H9 (cell line): ENCODE measurements at regions not wholly inside any gene's neighbourhood (a gene's known extent, or its start where the extent isn't known, plus 50 kb on each side); places are given as distances from the start of the nearest gene placed in this dataset.

Experiments
- DNase-seq: peaks from one replicate; pipeline ENCODE4 v3.0.0-alpha.2; 2017
- H2AFZ ChIP-seq: one replicate; pipeline ENCODE4 v1.6.1; 2013; ENCODE audit warnings: mild to moderate bottlenecking, low read length, control low read depth, moderate library complexity
- H2AK5ac ChIP-seq: 2 replicates; pipeline ENCODE4 v1.6.1; 2013; ENCODE audit warnings: low read length, control low read depth, mixed read lengths; ENCODE audit not compliant: insufficient read length
- H2BK120ac ChIP-seq: one replicate; pipeline ENCODE4 v1.6.1; 2013; ENCODE audit warnings: low read depth, mild to moderate bottlenecking, low read length, control low read depth, inconsistent platforms; ENCODE audit not compliant: poor library complexity, severe bottlenecking
- H2BK12ac ChIP-seq: 2 replicates; pipeline ENCODE4 v1.6.1; 2013; ENCODE audit warnings: low read length, control low read depth, mixed read lengths, low read depth; ENCODE audit not compliant: insufficient read length
- H2BK15ac ChIP-seq: 2 replicates; pipeline ENCODE4 v1.6.1; 2013; ENCODE audit warnings: low read depth, low read length, control low read depth
- H2BK20ac ChIP-seq: one replicate; pipeline ENCODE4 v1.6.1; 2013; ENCODE audit warnings: low read depth, mild to moderate bottlenecking, low read length, control low read depth, inconsistent platforms; ENCODE audit not compliant: poor library complexity, severe bottlenecking
- H2BK5ac ChIP-seq: 2 replicates; pipeline ENCODE4 v1.6.1; 2013; ENCODE audit warnings: low read length, control low read depth, mixed read lengths; ENCODE audit not compliant: insufficient read length
- H3K14ac ChIP-seq: 2 replicates; pipeline ENCODE4 v1.6.1; 2013; ENCODE audit warnings: low read length, control low read depth; ENCODE audit not compliant: insufficient read depth
- H3K18ac ChIP-seq: 2 replicates; pipeline ENCODE4 v1.6.1; 2013; ENCODE audit warnings: low read depth, mild to moderate bottlenecking, mixed read lengths, low read length, control low read depth; ENCODE audit not compliant: insufficient read length
- H3K23ac ChIP-seq: 2 replicates; pipeline ENCODE4 v1.6.1; 2013; ENCODE audit warnings: low read length, control low read depth, mixed read lengths, low read depth; ENCODE audit not compliant: insufficient read length
- H3K23me2 ChIP-seq: 2 replicates; pipeline ENCODE4 v1.6.1; 2013; ENCODE audit warnings: low read depth, mild to moderate bottlenecking, mixed read lengths, low read length, control low read depth; ENCODE audit not compliant: insufficient read length, poor library complexity, severe bottlenecking
- H3K27ac ChIP-seq: 2 replicates; pipeline ENCODE4 v1.5.1; 2013; ENCODE audit warnings: low read length, control low read depth, mixed read lengths, low read depth; ENCODE audit not compliant: insufficient read length
- H3K27me3 ChIP-seq: 2 replicates; pipeline ENCODE4 v1.6.1; 2013; ENCODE audit warnings: low read length, control low read depth, inconsistent platforms; ENCODE audit not compliant: insufficient read depth
- H3K4ac ChIP-seq: 2 replicates; pipeline ENCODE4 v1.6.1; 2013; ENCODE audit warnings: low read depth, mild to moderate bottlenecking, control low read depth, inconsistent platforms, low read length, moderate library complexity
- H3K4me1 ChIP-seq: 2 replicates; pipeline ENCODE4 v1.6.1; 2013; ENCODE audit warnings: low read length, control low read depth, inconsistent platforms; ENCODE audit not compliant: insufficient read depth
- H3K4me2 ChIP-seq: 2 replicates; pipeline ENCODE4 v1.6.1; 2013; ENCODE audit warnings: low read length, control low read depth, mixed read lengths; ENCODE audit not compliant: insufficient read length, insufficient read depth
- H3K56ac ChIP-seq: 2 replicates; pipeline ENCODE4 v1.6.1; 2013; ENCODE audit warnings: low read depth, mild to moderate bottlenecking, mixed read lengths, low read length, control low read depth; ENCODE audit not compliant: insufficient read length
- H3K79me1 ChIP-seq: 2 replicates; pipeline ENCODE4 v1.6.1; 2013; ENCODE audit warnings: low read depth, mild to moderate bottlenecking, moderate library complexity, low read length, control low read depth, inconsistent platforms; ENCODE audit not compliant: insufficient read depth, poor library complexity, severe bottlenecking
- H3K79me2 ChIP-seq: 2 replicates; pipeline ENCODE4 v1.6.1; 2013; ENCODE audit warnings: low read length, control low read depth, inconsistent platforms; ENCODE audit not compliant: insufficient read depth
- H3K9ac ChIP-seq: 2 replicates; pipeline ENCODE4 v1.6.1; 2013; ENCODE audit warnings: low read length, control low read depth, mixed read lengths; ENCODE audit not compliant: insufficient read length; ENCODE audit errors: extremely low read depth
- H3K9me3 ChIP-seq: one replicate; pipeline ENCODE4 v1.6.1; 2013; ENCODE audit warnings: low read depth, low read length, inconsistent platforms; ENCODE audit not compliant: control insufficient read depth
- H3T11ph ChIP-seq: one replicate; pipeline ENCODE4 v1.6.1; 2013; ENCODE audit warnings: mild to moderate bottlenecking, low read length, control low read depth, inconsistent platforms
- H4K20me1 ChIP-seq: one replicate; pipeline ENCODE4 v1.6.1; 2013; ENCODE audit not compliant: control insufficient read depth, insufficient read length, insufficient read depth
- H4K5ac ChIP-seq: 2 replicates; pipeline ENCODE4 v1.6.1; 2013; ENCODE audit warnings: low read depth, mild to moderate bottlenecking, mixed read lengths, low read length, control low read depth; ENCODE audit not compliant: insufficient read length
- H4K8ac ChIP-seq: replicated peaks from 2 replicates; pipeline ENCODE4 v1.6.1; 2013; ENCODE audit warnings: low read length, control low read depth, mixed read lengths, low read depth; ENCODE audit not compliant: insufficient read length
- H4K91ac ChIP-seq: 2 replicates; pipeline ENCODE4 v1.6.1; 2013; ENCODE audit warnings: low read depth, mild to moderate bottlenecking, moderate library complexity, mixed read lengths, low read length, control low read depth; ENCODE audit not compliant: insufficient read length
- H3K27ac Mint-ChIP-seq, 3 experiments: 2 replicates in 2 of 3; 3 replicates in 1 of 3; pipeline ENCODE4 v1.8.0; 2020 to 2021; ENCODE audit warnings: mixed read lengths in 3 of 3, mild to moderate bottlenecking in 1 of 3, moderate library complexity in 1 of 3
- H3K27me3 Mint-ChIP-seq: 2 replicates; pipeline ENCODE4 v1.8.0; 2021; ENCODE audit warnings: low read depth, mild to moderate bottlenecking, moderate library complexity, mixed read lengths
- H3K36me3 Mint-ChIP-seq, 3 experiments: 2 replicates in 2 of 3; 3 replicates in 1 of 3; pipeline ENCODE4 v1.8.0; 2020 to 2021; ENCODE audit warnings: low read depth in 3 of 3, mixed read lengths in 3 of 3; ENCODE audit not compliant: insufficient read depth in 1 of 3
- H3K4me1 Mint-ChIP-seq, 2 experiments: 2 replicates each; pipeline ENCODE4 v1.8.0; 2020; ENCODE audit warnings: mixed read lengths in 2 of 2
- H3K4me3 Mint-ChIP-seq, 2 experiments: 2 replicates in 1 of 2; 3 replicates in 1 of 2; pipeline ENCODE4 v1.8.0; 2020 to 2021; ENCODE audit warnings: mild to moderate bottlenecking in 2 of 2, mixed read lengths in 2 of 2, moderate library complexity in 1 of 2
- H3K9me3 Mint-ChIP-seq, 2 experiments: 2 replicates in 1 of 2; 3 replicates in 1 of 2; pipeline ENCODE4 v1.8.0; 2020; ENCODE audit warnings: mild to moderate bottlenecking in 2 of 2, mixed read lengths in 2 of 2, moderate library complexity in 1 of 2
- CTCF ChIP-seq: fragments of 200-600 bp; sonication (generic); conservative IDR thresholded peaks from 3 replicates; pipeline ENCODE4 v1.8.0; 2021; ENCODE audit warnings: antibody characterized with exemption, mild to moderate bottlenecking
- WGBS: extraction: QIAGEN DNeasy Blood & Tissue Kit; methylation state at CpG from one replicate; pipeline ENCODE4 v1.1.7; 2013; ENCODE audit warnings: missing lambda C conversion rate, low lambda C conversion rate, mixed read lengths; ENCODE audit not compliant: insufficient read length; ENCODE audit errors: extremely low coverage; 5-methylcytosine and 5-hydroxymethylcytosine counted together

GRCh38 chr20:39596554-39596953 lies 634.4 kb downstream of the DHX35 start:
- H3K4me3 Mint-ChIP-seq, result no peak overlapping the region
- Histone ChIP-seq H3K23me2 (no peaks in the 10 kb centered on the region), H3K9ac (no peak overlapping the region), H3K4ac (no peak overlapping the region), H3K23ac (no peak overlapping the region), H2BK15ac (no peak overlapping the region), H4K5ac (no peak overlapping the region), H3K79me2 (no peaks in the 10 kb centered on the region), H3K14ac (no peak overlapping the region), H4K20me1 (no peaks in the 10 kb centered on the region), H3T11ph (no peak overlapping the region), H2AFZ (no peak overlapping the region), H4K91ac (no peak overlapping the region), H2BK120ac (no peak overlapping the region), H2BK20ac (no peak overlapping the region), H3K18ac (no peak overlapping the region), H3K4me1 (no peaks in the 10 kb centered on the region), H2BK5ac (no peak overlapping the region), H2AK5ac (no peak overlapping the region), H3K27me3 (no peaks in the 10 kb centered on the region), H3K4me2 (no peak overlapping the region), H2BK12ac (no peak overlapping the region), H3K56ac (no peak overlapping the region), H3K79me1 (no peaks in the 10 kb centered on the region), H3K27ac (no peak overlapping the region), H4K8ac (no peak overlapping the region), H3K9me3 (no peaks in the 10 kb centered on the region)
- no peaks in the 10 kb centered on the region for H3K36me3 Mint-ChIP-seq
- TF ChIP-seq CTCF, result no peak
- H3K4me1 Mint-ChIP-seq, result no peaks in the 10 kb centered on the region
- H3K9me3 Mint-ChIP-seq, result no peaks in the 10 kb centered on the region
- no CpG with 5 or more reads among the region's 6 CpGs for WGBS
- no peak overlapping the region for H3K27ac Mint-ChIP-seq
- H3K27me3 Mint-ChIP-seq, result no peaks in the 10 kb centered on the region
- DNase-seq, result no peak
